ENCODE measurements at regions not wholly inside any gene's neighbourhood (a gene's known extent, or its start where the extent isn't known, plus 50 kb on each side); places are given as distances from the start of the nearest gene placed in this dataset.

DNA sequence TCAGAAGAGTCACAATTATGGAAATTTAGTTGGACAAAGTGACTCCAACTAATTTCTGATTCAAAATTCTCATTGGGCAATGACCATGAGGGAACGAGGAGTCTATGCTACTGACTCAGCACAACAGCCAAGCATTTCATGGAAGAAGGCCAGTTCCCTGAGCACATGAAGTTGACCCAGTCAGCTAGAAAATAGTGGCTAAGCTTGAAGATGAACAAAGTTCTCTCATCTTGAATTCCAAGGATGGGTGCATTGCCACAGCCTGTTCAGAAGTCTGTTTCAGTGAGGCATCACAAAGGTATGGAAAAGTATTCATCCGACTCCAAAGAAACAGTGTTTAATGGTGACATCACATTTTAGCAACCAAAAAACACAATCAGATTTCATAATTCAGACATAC lies 676.9 kb downstream of the HACE1 start:
- TF ChIP-seq, protein P1, sequence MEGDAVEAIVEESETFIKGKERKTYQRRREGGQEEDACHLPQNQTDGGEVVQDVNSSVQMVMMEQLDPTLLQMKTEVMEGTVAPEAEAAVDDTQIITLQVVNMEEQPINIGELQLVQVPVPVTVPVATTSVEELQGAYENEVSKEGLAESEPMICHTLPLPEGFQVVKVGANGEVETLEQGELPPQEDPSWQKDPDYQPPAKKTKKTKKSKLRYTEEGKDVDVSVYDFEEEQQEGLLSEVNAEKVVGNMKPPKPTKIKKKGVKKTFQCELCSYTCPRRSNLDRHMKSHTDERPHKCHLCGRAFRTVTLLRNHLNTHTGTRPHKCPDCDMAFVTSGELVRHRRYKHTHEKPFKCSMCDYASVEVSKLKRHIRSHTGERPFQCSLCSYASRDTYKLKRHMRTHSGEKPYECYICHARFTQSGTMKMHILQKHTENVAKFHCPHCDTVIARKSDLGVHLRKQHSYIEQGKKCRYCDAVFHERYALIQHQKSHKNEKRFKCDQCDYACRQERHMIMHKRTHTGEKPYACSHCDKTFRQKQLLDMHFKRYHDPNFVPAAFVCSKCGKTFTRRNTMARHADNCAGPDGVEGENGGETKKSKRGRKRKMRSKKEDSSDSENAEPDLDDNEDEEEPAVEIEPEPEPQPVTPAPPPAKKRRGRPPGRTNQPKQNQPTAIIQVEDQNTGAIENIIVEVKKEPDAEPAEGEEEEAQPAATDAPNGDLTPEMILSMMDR (IDR thresholded peaks at IDR 0.05): no peak
- no peak for TF ChIP-seq POLR2A (IDR thresholded peaks at IDR 0.05)
- TF ChIP-seq POLR2AphosphoS5 (IDR thresholded peaks at IDR 0.05): no peak
- TF ChIP-seq EP300 (IDR thresholded peaks at IDR 0.05): no peak
